Gastrocnemius medialis (tissue), 4 donors: ENCODE measurements at regions not wholly inside any gene's neighbourhood (a gene's known extent, or its start where the extent isn't known, plus 50 kb on each side); places are given as distances from the start of the nearest gene placed in this dataset.

Experiments
- CTCF ChIP-seq, 5 experiments: fragments of 450-650 bp in 3 of 5; fragments of 200-600 bp in 2 of 5; sonication (generic) in 2 of 5; IDR thresholded peaks in 4 of 5; conservative IDR thresholded peaks in 1 of 5; 1 replicate in 4 of 5; 2 replicates in 1 of 5; pipeline ENCODE4 v1.5.1; 2016 to 2019; ENCODE audit warnings: antibody characterized with exemption in 5 of 5, mild to moderate bottlenecking in 3 of 5, moderate library complexity in 3 of 5
- POLR2A ChIP-seq, 2 donors: fragments of 450-650 bp; IDR thresholded peaks; one replicate each; pipeline ENCODE4 v1.6.1; 2017; ENCODE audit warnings: antibody characterized with exemption in 2 of 2, mild to moderate bottlenecking in 2 of 2, moderate library complexity in 2 of 2

DNA sequence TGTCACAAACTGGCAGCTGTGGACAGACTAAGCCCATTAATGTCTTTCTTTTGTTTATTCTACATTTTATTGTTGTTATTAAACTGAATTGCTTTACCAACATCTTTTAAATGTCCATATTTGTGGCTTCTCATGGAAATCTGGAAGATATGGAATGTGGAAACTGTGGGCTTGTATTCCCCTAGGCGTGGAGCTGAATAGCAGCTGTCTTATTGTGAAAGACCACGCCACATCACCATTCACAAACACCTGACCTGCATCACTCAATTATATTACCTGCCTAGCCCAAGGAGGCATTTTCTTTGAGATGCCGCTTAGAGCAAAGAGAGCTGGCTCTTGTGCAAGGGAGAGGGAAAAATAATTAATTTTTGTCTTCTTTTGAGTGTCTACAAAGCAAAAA is 96.9 kb upstream of the GPRIN3 start:
- no peak for TF ChIP-seq CTCF (IDR thresholded peaks at IDR 0.05 in 4 of 5, conservative IDR thresholded peaks at IDR 0.05 in 1 of 5)
- no peak for TF ChIP-seq POLR2A (IDR thresholded peaks at IDR 0.05)
